ENCODE measurements at regions not wholly inside any gene's neighbourhood (a gene's known extent, or its start where the extent isn't known, plus 50 kb on each side); places are given as distances from the start of the nearest gene placed in this dataset.

DNA sequence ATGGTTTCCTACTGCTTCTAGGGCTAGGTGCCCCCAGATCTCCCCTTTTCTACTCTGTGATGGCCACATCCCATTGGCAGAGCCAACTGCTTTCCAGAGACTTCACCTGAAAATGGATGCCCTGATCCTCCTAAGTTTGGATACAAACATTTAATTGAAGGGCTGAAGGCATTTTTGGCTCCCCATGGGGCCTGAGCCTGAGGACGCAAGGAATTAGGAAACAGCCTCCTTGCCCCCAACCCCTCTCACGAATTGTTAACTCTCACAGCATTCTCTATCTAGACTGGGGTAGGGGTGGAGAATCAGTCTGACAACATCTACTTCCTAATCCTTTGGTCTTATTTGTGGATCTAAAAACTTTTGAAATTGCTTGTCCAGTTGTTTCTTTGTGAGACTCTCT lies 108.5 kb upstream of the KCNK2 start:
- intact Hi-C loops (cut with DNase I): no loop called here
- peaks cover 3% of the 10 kb centered on the region for H3K27me3 ChIP-seq (replicated peaks; ENCODE audit: insufficient read depth)
- H3K4me3 ChIP-seq: no peak overlapping the region
- TF ChIP-seq POLR2AphosphoS5 (IDR thresholded peaks at IDR 0.05): no peak
- TF ChIP-seq, protein P1, sequence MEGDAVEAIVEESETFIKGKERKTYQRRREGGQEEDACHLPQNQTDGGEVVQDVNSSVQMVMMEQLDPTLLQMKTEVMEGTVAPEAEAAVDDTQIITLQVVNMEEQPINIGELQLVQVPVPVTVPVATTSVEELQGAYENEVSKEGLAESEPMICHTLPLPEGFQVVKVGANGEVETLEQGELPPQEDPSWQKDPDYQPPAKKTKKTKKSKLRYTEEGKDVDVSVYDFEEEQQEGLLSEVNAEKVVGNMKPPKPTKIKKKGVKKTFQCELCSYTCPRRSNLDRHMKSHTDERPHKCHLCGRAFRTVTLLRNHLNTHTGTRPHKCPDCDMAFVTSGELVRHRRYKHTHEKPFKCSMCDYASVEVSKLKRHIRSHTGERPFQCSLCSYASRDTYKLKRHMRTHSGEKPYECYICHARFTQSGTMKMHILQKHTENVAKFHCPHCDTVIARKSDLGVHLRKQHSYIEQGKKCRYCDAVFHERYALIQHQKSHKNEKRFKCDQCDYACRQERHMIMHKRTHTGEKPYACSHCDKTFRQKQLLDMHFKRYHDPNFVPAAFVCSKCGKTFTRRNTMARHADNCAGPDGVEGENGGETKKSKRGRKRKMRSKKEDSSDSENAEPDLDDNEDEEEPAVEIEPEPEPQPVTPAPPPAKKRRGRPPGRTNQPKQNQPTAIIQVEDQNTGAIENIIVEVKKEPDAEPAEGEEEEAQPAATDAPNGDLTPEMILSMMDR (IDR thresholded peaks at IDR 0.05): no peak
- TF ChIP-seq POLR2A (IDR thresholded peaks at IDR 0.05): no peak
- no peak for DNase-seq (ENCODE audit: low spot score)
- no peaks in the 10 kb centered on the region for H3K4me1 ChIP-seq (replicated peaks)
- WGBS: 80% methylated on average over 2 of the region's 2 CpGs
- no peaks in the 10 kb centered on the region for H3K9me3 ChIP-seq
- no peaks in the 10 kb centered on the region for H3K36me3 ChIP-seq
- H3K27ac ChIP-seq: no peak overlapping the region

- no peaks in the 10 kb centered on the region for H3K9me3 ChIP-seq
- no peak overlapping the region for H3K4me3 ChIP-seq
- H3K27me3 ChIP-seq (replicated peaks; ENCODE audit: insufficient read depth): no peaks in the 10 kb centered on the region
- intact Hi-C loops (cut with DNase I): no loop called here
- H3K27ac ChIP-seq: no peak overlapping the region
- H3K4me1 ChIP-seq (replicated peaks): no peaks in the 10 kb centered on the region
- DNase-seq (ENCODE audit: low spot score): no peak
- TF ChIP-seq, protein P1 (IDR thresholded peaks at IDR 0.05): no peak
- TF ChIP-seq POLR2AphosphoS5 (IDR thresholded peaks at IDR 0.05) (no peak), POLR2A (IDR thresholded peaks at IDR 0.05) (no peak)
- WGBS: 67% methylated on average over 5 of the region's 5 CpGs
- H3K36me3 ChIP-seq: no peaks in the 10 kb centered on the region
Measured at GRCh38 chr1:214976665-214977064, 105.9 kb upstream of the KCNK2 start.

DNA sequence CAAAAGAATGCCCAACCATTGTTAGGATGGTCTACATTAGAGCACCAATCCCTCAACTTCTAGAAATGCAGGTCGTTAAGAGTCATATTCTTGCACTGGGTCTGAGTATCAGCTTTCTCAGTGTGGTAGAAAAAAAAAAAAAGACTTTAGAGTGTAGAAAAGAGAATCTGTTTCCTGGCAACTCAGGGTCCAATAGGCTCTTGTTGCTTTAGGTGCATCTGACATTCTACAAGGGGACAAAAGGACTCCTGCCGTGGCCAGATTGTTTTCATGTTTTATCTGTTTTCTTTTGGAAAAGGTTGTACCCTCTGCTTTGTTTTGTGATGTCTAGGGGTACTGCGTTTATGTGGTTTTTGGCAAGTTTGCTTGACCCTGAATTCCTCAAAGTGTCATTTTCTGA lies 105.4 kb upstream of the KCNK2 start:
- H3K27me3 ChIP-seq (replicated peaks; ENCODE audit: insufficient read depth): no peaks in the 10 kb centered on the region
- DNase-seq (ENCODE audit: low spot score): no peak
- no peak overlapping the region for H3K27ac ChIP-seq
- no peak for TF ChIP-seq POLR2A (IDR thresholded peaks at IDR 0.05)
- TF ChIP-seq POLR2AphosphoS5 (IDR thresholded peaks at IDR 0.05): no peak
- TF ChIP-seq, protein P1 (IDR thresholded peaks at IDR 0.05): no peak
- no peak overlapping the region for H3K4me3 ChIP-seq
- intact Hi-C loops (cut with DNase I): no loop called here
- H3K9me3 ChIP-seq: no peaks in the 10 kb centered on the region
- no peaks in the 10 kb centered on the region for H3K36me3 ChIP-seq
- no peaks in the 10 kb centered on the region for H3K4me1 ChIP-seq (replicated peaks)
- WGBS: 44% methylated on average over 3 of the region's 3 CpGs

- intact Hi-C loops (cut with DNase I): no loop called here
- Histone ChIP-seq H3K9me3 (no peaks in the 10 kb centered on the region), H3K4me3 (no peak overlapping the region), H3K27me3 (replicated peaks; ENCODE audit: insufficient read depth) (no peaks in the 10 kb centered on the region), H3K36me3 (no peaks in the 10 kb centered on the region), H3K4me1 (replicated peaks) (no peaks in the 10 kb centered on the region), H3K27ac (no peak overlapping the region)
- no peak for TF ChIP-seq POLR2AphosphoS5 (IDR thresholded peaks at IDR 0.05)
- TF ChIP-seq POLR2A (IDR thresholded peaks at IDR 0.05): no peak
- TF ChIP-seq, protein P1 (IDR thresholded peaks at IDR 0.05): no peak
- 53% methylated on average over 6 of the region's 6 CpGs for WGBS
- DNase-seq (ENCODE audit: low spot score): no peak
Measured at GRCh38 chr1:214977700-214978374, 104.7 kb upstream of the KCNK2 start.

- intact Hi-C loops (cut with DNase I): no loop called here
Measured at GRCh38 chr1:214979191-214979590, 103.3 kb upstream of the KCNK2 start.

More at GRCh38 chr1:214979191-214979590, 103.3 kb upstream of the KCNK2 start:
- Histone ChIP-seq H3K27me3 (replicated peaks; ENCODE audit: insufficient read depth) (no peaks in the 10 kb centered on the region), H3K27ac (no peak overlapping the region), H3K4me1 (replicated peaks) (no peaks in the 10 kb centered on the region), H3K36me3 (no peaks in the 10 kb centered on the region), H3K9me3 (no peaks in the 10 kb centered on the region), H3K4me3 (no peak overlapping the region)
- DNase-seq (ENCODE audit: low spot score): no peak
- 85% methylated on average over 1 of the region's 1 CpG for WGBS
- TF ChIP-seq, protein P1 (IDR thresholded peaks at IDR 0.05): no peak
- no peak for TF ChIP-seq POLR2A (IDR thresholded peaks at IDR 0.05)
- TF ChIP-seq POLR2AphosphoS5 (IDR thresholded peaks at IDR 0.05): no peak

All from prostate gland (tissue), 2 donors.